Fibroblast of lung (primary cell): ENCODE measurements at regions not wholly inside any gene's neighbourhood (a gene's known extent, or its start where the extent isn't known, plus 50 kb on each side); places are given as distances from the start of the nearest gene placed in this dataset.

ENCODE experiments used
- EZH2 ChIP-seq: IDR thresholded peaks from 2 replicates; pipeline ENCODE4 v1.5.1; 2012; ENCODE audit warnings: low read length, control low read depth, mild to moderate bottlenecking; ENCODE audit errors: missing control alignments
- TF ChIP-seq, protein P1 (sequence below), 2 donors: IDR thresholded peaks in 1 of 2; conservative IDR thresholded peaks in 1 of 2; 1 replicate in 1 of 2; 2 replicates in 1 of 2; pipeline ENCODE4 v1.5.1; 2011 to 2012; ENCODE audit warnings: low read length in 2 of 2, control low read depth in 1 of 2, inconsistent platforms in 1 of 2, low read depth in 1 of 2, mild to moderate bottlenecking in 1 of 2

DNA sequence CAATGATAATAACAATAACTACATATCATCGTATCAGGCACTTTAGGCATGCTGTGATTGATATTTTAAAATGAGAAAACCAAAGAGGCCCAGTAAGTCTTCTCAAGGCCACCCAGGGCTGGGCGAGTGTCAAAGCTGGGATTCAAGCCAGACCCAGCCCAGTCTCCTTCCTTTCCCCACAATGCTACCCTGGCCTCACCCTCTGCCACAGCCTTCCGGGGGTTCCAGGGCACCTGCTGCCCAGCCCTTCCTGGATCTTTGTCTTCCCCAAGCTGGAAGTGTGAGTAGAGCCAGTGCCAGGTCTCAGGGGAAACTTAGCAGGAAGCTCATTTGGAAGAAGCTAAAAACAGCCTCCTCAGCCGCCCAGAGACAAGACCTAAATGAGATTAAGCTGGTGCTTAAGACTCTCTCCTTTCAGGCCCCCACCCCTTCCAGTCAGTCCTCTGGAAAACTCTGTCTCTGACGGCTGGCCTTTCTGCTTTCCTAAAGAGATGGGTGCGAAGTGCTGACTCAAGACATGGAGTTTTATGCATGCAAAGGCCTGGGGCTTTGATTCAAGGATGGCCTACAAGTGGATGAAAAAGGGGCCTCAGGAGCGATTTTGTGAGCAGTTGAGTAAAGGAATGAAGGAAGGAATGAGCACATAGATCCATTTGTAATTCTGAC lies 184.2 kb downstream of the KCNA5 start:
- TF ChIP-seq, protein P1, sequence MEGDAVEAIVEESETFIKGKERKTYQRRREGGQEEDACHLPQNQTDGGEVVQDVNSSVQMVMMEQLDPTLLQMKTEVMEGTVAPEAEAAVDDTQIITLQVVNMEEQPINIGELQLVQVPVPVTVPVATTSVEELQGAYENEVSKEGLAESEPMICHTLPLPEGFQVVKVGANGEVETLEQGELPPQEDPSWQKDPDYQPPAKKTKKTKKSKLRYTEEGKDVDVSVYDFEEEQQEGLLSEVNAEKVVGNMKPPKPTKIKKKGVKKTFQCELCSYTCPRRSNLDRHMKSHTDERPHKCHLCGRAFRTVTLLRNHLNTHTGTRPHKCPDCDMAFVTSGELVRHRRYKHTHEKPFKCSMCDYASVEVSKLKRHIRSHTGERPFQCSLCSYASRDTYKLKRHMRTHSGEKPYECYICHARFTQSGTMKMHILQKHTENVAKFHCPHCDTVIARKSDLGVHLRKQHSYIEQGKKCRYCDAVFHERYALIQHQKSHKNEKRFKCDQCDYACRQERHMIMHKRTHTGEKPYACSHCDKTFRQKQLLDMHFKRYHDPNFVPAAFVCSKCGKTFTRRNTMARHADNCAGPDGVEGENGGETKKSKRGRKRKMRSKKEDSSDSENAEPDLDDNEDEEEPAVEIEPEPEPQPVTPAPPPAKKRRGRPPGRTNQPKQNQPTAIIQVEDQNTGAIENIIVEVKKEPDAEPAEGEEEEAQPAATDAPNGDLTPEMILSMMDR (conservative IDR thresholded peaks at IDR 0.05 in 1 of 2, IDR thresholded peaks at IDR 0.05 in 1 of 2; ENCODE audit: low read depth in 1 of 2, low read length in 2 of 2): no peak
- TF ChIP-seq EZH2: no peak
